AG04450 (cell line): ENCODE measurements at regions not wholly inside any gene's neighbourhood (a gene's known extent, or its start where the extent isn't known, plus 50 kb on each side); places are given as distances from the start of the nearest gene placed in this dataset.

Experiments
- CTCF ChIA-PET: fragments of 300-600, 350-600 bp; formaldehyde crosslinking; extraction: SDS; loops from one replicate; lab custom pipeline; 2022; ENCODE audit warnings: antibody characterized with exemption, inconsistent platforms; lab: Charles Lee
- POLR2A ChIA-PET: fragments of 350-600 bp; formaldehyde crosslinking; extraction: SDS; loops from one replicate; lab custom pipeline; 2021; ENCODE audit warnings: antibody characterized with exemption, inconsistent platforms; lab: Yijun Ruan, JAX
- DNase-seq: peaks from one replicate; pipeline ENCODE4 v3.0.0-alpha.2; 2011; ENCODE audit warnings: low read depth, low spot score
- H3K27ac ChIP-seq: one replicate; pipeline ENCODE4 v1.5.1; 2012; ENCODE audit warnings: low read depth, low read length, control low read depth
- H3K27me3 ChIP-seq: one replicate; pipeline ENCODE4 v1.6.0; 2012; ENCODE audit warnings: low read length; ENCODE audit not compliant: control insufficient read depth, insufficient read depth
- H3K4me3 ChIP-seq: 2 replicates; pipeline ENCODE4 v1.5.1; 2011; ENCODE audit warnings: mild to moderate bottlenecking, low read depth, low read length, control low read depth
- H3K9me3 ChIP-seq: 2 replicates; pipeline ENCODE4 v1.5.1; 2012; ENCODE audit warnings: low read length; ENCODE audit not compliant: control insufficient read depth, insufficient read depth
- CTCF ChIP-seq: IDR thresholded peaks from 2 replicates; pipeline ENCODE4 v1.5.1; 2011; ENCODE audit warnings: low read depth, low read length, control low read depth, inconsistent platforms

GRCh38 chr1:34331020-34331926 lies 154.6 kb downstream of the C1orf94 start:
- TF ChIP-seq CTCF: no peak
- H3K27me3 ChIP-seq: peaks cover 3% of the 10 kb centered on the region
- H3K4me3 ChIP-seq: no peak overlapping the region
- ChIA-PET CTCF (no interaction called here), POLR2A (no interaction called here)
- DNase-seq: no peak
- no peak overlapping the region for H3K27ac ChIP-seq
- H3K9me3 ChIP-seq: no peaks in the 10 kb centered on the region

- POLR2A ChIA-PET: no interaction called here
- Histone ChIP-seq H3K4me3 (no peak overlapping the region), H3K27me3 (peaks cover 3% of the 10 kb centered on the region), H3K9me3 (no peaks in the 10 kb centered on the region), H3K27ac (no peak overlapping the region)
- no peak for TF ChIP-seq CTCF
- CTCF ChIA-PET: no interaction called here
- DNase-seq: no peak
Observed at GRCh38 chr1:34332996-34333395, 156.3 kb downstream of the C1orf94 start.

- Histone ChIP-seq H3K27ac (no peak overlapping the region), H3K27me3 (no peaks in the 10 kb centered on the region), H3K9me3 (no peaks in the 10 kb centered on the region), H3K4me3 (no peak overlapping the region)
- DNase-seq: no peak
- no peak for TF ChIP-seq CTCF
- POLR2A ChIA-PET: no interaction called here
- CTCF ChIA-PET: no interaction called here
Observed at GRCh38 chr1:34338871-34339270, 162.2 kb downstream of the C1orf94 start.

- Histone ChIP-seq H3K4me3 (no peak overlapping the region), H3K27ac (no peak overlapping the region), H3K9me3 (no peaks in the 10 kb centered on the region), H3K27me3 (no peaks in the 10 kb centered on the region)
- DNase-seq: no peak
- TF ChIP-seq CTCF: no peak
- POLR2A ChIA-PET: no interaction called here
- CTCF ChIA-PET: no interaction called here
Observed at GRCh38 chr1:34341896-34342295, 165.2 kb downstream of the C1orf94 start.

- CTCF ChIA-PET: no interaction called here
- Histone ChIP-seq H3K4me3 (no peak overlapping the region), H3K27ac (no peak overlapping the region), H3K9me3 (no peaks in the 10 kb centered on the region), H3K27me3 (no peaks in the 10 kb centered on the region)
- TF ChIP-seq CTCF: no peak
- no peak for DNase-seq
- POLR2A ChIA-PET: no interaction called here
Observed at GRCh38 chr1:34342334-34342733, 165.6 kb downstream of the C1orf94 start.
